OCI-LY7 (cell line): ENCODE measurements at regions not wholly inside any gene's neighbourhood (a gene's known extent, or its start where the extent isn't known, plus 50 kb on each side); places are given as distances from the start of the nearest gene placed in this dataset.

Experiments
- BruUV-seq: library from RNA; stranded (reverse); fragments of 400-500 nt; replicated peaks from 2 replicates; lab custom pipeline; 2021; lab: Mats Ljungman, UMichigan
- CTCF ChIA-PET: fragments of 300-600 bp; sonication (Branson Sonifier 250); formaldehyde crosslinking; loops from one replicate; lab custom pipeline; 2022; ENCODE audit warnings: antibody characterized with exemption; ENCODE audit not compliant: unreplicated experiment; lab: Charles Lee
- POLR2A ChIA-PET: fragments of 300-600 bp; sonication (Branson Sonifier 250); formaldehyde crosslinking; loops from one replicate; lab custom pipeline; 2022; ENCODE audit warnings: antibody characterized with exemption; lab: Charles Lee
- DNase-seq: peaks from one replicate; pipeline ENCODE4 v3.0.0-alpha.2; 2015; ENCODE audit warnings: low spot score
- H2AFZ ChIP-seq: fragments of 200-600 bp; sonication (generic), shearing (Covaris generic); 2 replicates; pipeline ENCODE4 v1.6.1; 2014; ENCODE audit warnings: mild to moderate bottlenecking, antibody characterized with exemption, low read length, moderate library complexity
- H3K27ac ChIP-seq: fragments of 200-600 bp; sonication (generic); 2 replicates; pipeline ENCODE4 v1.5.1; 2014; ENCODE audit warnings: mixed run types, low read depth, mild to moderate bottlenecking, moderate library complexity, low read length, inconsistent platforms; ENCODE audit not compliant: poor library complexity, severe bottlenecking
- H3K36me3 ChIP-seq: fragments of 200-600 bp; sonication (generic); 2 replicates; pipeline ENCODE4 v1.6.1; 2014; ENCODE audit warnings: mild to moderate bottlenecking, antibody characterized with exemption, low read length, moderate library complexity, mixed read lengths; ENCODE audit not compliant: insufficient read depth
- H3K4me1 ChIP-seq: fragments of 200-600 bp; sonication (generic); 2 replicates; pipeline ENCODE4 v1.5.1; 2014; ENCODE audit warnings: mild to moderate bottlenecking, low read length; ENCODE audit not compliant: insufficient read depth, poor library complexity, severe bottlenecking
- H3K4me2 ChIP-seq: fragments of 200-600 bp; sonication (generic); 2 replicates; pipeline ENCODE4 v1.6.1; 2014; ENCODE audit warnings: mild to moderate bottlenecking, low read length
- H3K4me3 ChIP-seq: fragments of 200-600 bp; sonication (generic); 2 replicates; pipeline ENCODE4 v1.5.1; 2014; ENCODE audit warnings: mild to moderate bottlenecking, low read depth, low read length; ENCODE audit not compliant: poor library complexity, severe bottlenecking
- H3K79me2 ChIP-seq: fragments of 200-600 bp; sonication (generic); 2 replicates; pipeline ENCODE4 v1.6.1; 2016; ENCODE audit warnings: low read depth, mild to moderate bottlenecking, low read length, moderate library complexity, mixed read lengths; ENCODE audit not compliant: insufficient read depth
- H3K9me2 ChIP-seq: fragments of 200-600 bp; sonication (generic); 2 replicates; pipeline ENCODE4 v1.6.1; 2016; ENCODE audit warnings: mild to moderate bottlenecking, low read length, mixed read lengths; ENCODE audit not compliant: insufficient read depth
- H3K9me3 ChIP-seq: fragments of 200-600 bp; sonication (generic); 2 replicates; pipeline ENCODE4 v1.6.1; 2014; ENCODE audit warnings: mild to moderate bottlenecking, mixed run types, low read length, mixed read lengths
- H4K20me1 ChIP-seq: fragments of 200-600 bp; sonication (generic); 2 replicates; pipeline ENCODE4 v1.6.1; 2014; ENCODE audit warnings: mild to moderate bottlenecking, antibody characterized with exemption, low read length, moderate library complexity, mixed read lengths; ENCODE audit not compliant: insufficient read depth
- EZH2phosphoT487 ChIP-seq: fragments of 200-600 bp; sonication (generic); IDR thresholded peaks from 2 replicates; pipeline ENCODE4 v1.6.1; 2018; ENCODE audit warnings: low read depth, borderline replicate concordance, mild to moderate bottlenecking, mixed run types, antibody characterized with exemption, low read length, moderate library complexity, mixed read lengths
- intact Hi-C: fragments of 100-400 bp; cut with micrococcal nuclease; formaldehyde crosslinking; loops from one replicate; pipeline ENCODE4 v1.10.0; 2022; ENCODE audit not compliant: unreplicated experiment
- TF ChIP-seq, protein P1 (sequence below): fragments of 200-600 bp; sonication (generic); conservative IDR thresholded peaks from 2 replicates; pipeline ENCODE4 v1.5.1; 2014; ENCODE audit warnings: mild to moderate bottlenecking, antibody characterized with exemption, low read length, moderate library complexity, mixed read lengths

DNA sequence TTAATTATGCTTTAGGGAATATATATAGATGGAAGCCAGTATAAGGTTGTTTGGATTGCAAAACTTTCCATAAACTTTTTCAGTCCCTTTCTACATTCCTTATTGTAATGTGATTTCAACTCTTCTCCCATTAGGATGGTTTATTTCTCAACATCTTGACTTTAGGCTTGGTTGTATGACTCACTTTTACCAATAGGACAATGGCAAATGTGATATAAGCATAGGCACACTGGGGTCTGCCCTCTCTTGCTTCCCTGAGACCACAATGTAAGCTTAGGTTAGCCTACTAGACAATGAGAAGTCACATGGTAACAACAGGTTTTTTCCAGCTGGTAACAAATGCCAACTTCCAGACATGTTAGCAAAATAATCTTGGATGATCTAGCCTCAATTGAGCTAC lies 163.3 kb upstream of the RBPJ start:
- Histone ChIP-seq H4K20me1 (no peaks in the 10 kb centered on the region), H3K36me3 (no peaks in the 10 kb centered on the region), H2AFZ (no peak overlapping the region), H3K4me1 (no peaks in the 10 kb centered on the region), H3K79me2 (no peaks in the 10 kb centered on the region), H3K9me2 (no peaks in the 10 kb centered on the region), H3K9me3 (no peaks in the 10 kb centered on the region), H3K4me2 (no peak overlapping the region), H3K27ac (no peak overlapping the region), H3K4me3 (no peak overlapping the region)
- no TSS peak for BruUV-seq
- TF ChIP-seq EZH2phosphoT487, result no peak
- TF ChIP-seq, protein P1, sequence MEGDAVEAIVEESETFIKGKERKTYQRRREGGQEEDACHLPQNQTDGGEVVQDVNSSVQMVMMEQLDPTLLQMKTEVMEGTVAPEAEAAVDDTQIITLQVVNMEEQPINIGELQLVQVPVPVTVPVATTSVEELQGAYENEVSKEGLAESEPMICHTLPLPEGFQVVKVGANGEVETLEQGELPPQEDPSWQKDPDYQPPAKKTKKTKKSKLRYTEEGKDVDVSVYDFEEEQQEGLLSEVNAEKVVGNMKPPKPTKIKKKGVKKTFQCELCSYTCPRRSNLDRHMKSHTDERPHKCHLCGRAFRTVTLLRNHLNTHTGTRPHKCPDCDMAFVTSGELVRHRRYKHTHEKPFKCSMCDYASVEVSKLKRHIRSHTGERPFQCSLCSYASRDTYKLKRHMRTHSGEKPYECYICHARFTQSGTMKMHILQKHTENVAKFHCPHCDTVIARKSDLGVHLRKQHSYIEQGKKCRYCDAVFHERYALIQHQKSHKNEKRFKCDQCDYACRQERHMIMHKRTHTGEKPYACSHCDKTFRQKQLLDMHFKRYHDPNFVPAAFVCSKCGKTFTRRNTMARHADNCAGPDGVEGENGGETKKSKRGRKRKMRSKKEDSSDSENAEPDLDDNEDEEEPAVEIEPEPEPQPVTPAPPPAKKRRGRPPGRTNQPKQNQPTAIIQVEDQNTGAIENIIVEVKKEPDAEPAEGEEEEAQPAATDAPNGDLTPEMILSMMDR, result no peak
- intact Hi-C loops, result no loop called here
- POLR2A ChIA-PET, result no interaction called here
- no peak for DNase-seq
- CTCF ChIA-PET, result no interaction called here

DNA sequence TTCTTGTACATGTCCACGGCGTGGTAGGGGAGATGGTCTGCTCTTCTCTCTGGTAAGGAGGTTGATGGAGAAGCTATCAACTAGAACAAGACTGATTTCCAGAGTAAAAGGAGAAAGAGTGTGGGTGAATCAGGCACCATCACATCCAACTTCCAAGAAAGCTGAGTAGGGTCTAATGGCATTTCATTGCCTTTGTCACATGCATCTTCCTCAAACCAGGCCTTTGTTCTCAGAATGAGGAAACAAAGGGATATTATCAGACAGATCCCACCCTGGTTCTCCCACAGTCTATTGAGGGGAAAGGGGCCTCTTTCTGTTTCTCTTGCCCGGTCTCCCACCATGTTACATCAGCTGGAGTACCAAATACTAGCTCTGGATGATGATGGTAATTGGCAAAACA lies 160.2 kb upstream of the RBPJ start:
- H3K4me1 ChIP-seq, result no peaks in the 10 kb centered on the region
- no peak overlapping the region for H2AFZ ChIP-seq
- H3K4me2 ChIP-seq, result no peak overlapping the region
- BruUV-seq, result no TSS peak
- H4K20me1 ChIP-seq, result no peaks in the 10 kb centered on the region
- no peaks in the 10 kb centered on the region for H3K9me3 ChIP-seq
- no peak for DNase-seq
- POLR2A ChIA-PET, result interaction anchor here (0.6 kb wide), 1 partner anchor 289 kb away, joined by 3 read pairs; no protein-coding TSS in a partner anchor
- CTCF ChIA-PET, result interaction anchor here (0.5 kb wide), 1 partner anchor 10 kb away, joined by 3 read pairs; no protein-coding TSS in a partner anchor
- no peak overlapping the region for H3K4me3 ChIP-seq
- intact Hi-C loops, result no loop called here
- no peaks in the 10 kb centered on the region for H3K9me2 ChIP-seq
- H3K36me3 ChIP-seq, result no peaks in the 10 kb centered on the region
- H3K27ac ChIP-seq, result no peak overlapping the region
- TF ChIP-seq, protein P1, result no peak
- no peak for TF ChIP-seq EZH2phosphoT487
- H3K79me2 ChIP-seq, result no peaks in the 10 kb centered on the region

DNA sequence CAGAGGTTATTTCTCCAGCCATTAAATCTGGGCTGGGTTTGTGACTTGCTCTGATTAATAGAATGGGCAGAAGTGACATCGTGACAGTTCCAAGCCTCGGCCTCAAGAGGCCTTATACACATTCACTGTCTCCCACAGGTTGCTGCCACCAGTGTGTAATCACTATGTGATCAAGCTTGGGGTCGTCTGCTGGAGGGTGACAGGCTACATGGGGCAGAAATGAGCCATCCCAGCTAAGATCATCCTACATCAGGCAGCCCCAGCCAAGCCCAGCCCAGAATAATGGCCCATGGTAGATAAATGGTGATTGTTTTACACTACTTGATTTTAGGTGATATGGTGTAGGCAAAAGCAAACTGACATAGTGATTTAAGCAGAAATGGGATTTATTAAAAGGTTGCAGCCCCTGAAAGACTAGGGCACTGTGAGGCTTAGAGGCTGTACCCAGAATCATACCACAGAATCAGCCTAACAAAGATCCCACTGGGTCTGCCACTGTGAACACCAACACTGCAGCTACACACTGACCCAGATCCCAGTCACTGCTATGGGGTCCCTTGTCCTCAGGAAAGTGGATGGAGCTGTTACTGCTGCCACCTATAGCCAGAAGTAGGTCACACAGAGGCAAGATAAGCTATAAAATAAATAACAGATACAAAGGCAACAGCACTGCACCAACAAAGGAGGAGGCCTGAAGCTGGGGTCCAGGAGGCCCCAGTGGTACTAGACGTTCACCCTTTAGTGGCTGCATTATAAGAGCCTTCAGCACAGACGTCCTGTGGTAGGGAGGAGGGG lies 159.6 kb upstream of the RBPJ start:
- peak; percentile 19 for DNase-seq
- Histone ChIP-seq H3K4me2 (no peak overlapping the region), H4K20me1 (no peaks in the 10 kb centered on the region), H2AFZ (no peak overlapping the region), H3K9me3 (no peaks in the 10 kb centered on the region), H3K9me2 (no peaks in the 10 kb centered on the region), H3K36me3 (no peaks in the 10 kb centered on the region), H3K4me1 (no peaks in the 10 kb centered on the region), H3K79me2 (no peaks in the 10 kb centered on the region), H3K4me3 (no peak overlapping the region), H3K27ac (no peak overlapping the region)
- ChIA-PET POLR2A (no interaction called here), CTCF (interaction anchor here (0.5 to 0.6 kb wide), 3 partner anchors 9 to 642 kb away, joined by 3 read pairs; no protein-coding TSS in a partner anchor)
- no TSS peak for BruUV-seq
- no peak for TF ChIP-seq EZH2phosphoT487
- TF ChIP-seq, protein P1, result peak; percentile 58; the same call in 1 of the 2 replicates
- intact Hi-C loops, result no loop called here
